Upper lobe of left lung (tissue), 6 donors: ENCODE measurements at regions not wholly inside any gene's neighbourhood (a gene's known extent, or its start where the extent isn't known, plus 50 kb on each side); places are given as distances from the start of the nearest gene placed in this dataset.

Source experiments
- ATAC-seq, 2 donors: fragments of 200-7000 bp; cut with Tn5 transposase; one replicate each; pipeline ENCODE4 v1.9.1; 2022; ENCODE audit warnings: mild to moderate bottlenecking in 2 of 2, moderate library complexity in 2 of 2; ENCODE audit not compliant: low FRiP score in 2 of 2
- DNase-seq, 2 donors: peaks; one replicate each; pipeline ENCODE4 v3.0.0-alpha.2; 2019 to 2020
- H3K27ac ChIP-seq, 4 donors: fragments of 200-600 bp; sonication (generic); one replicate each; pipeline ENCODE4 v1.5.1; 2016 to 2019
- H3K27me3 ChIP-seq, 4 donors: fragments of 200-600 bp; sonication (generic); one replicate each; pipeline ENCODE4 v1.5.1; 2017 to 2019
- H3K36me3 ChIP-seq, 4 donors: fragments of 200-600 bp; sonication (generic); one replicate each; pipeline ENCODE4 v1.5.1; 2016 to 2019
- H3K4me1 ChIP-seq, 4 donors: fragments of 200-600 bp; sonication (generic); one replicate each; pipeline ENCODE4 v1.5.1; 2018 to 2019
- H3K4me3 ChIP-seq, 4 donors: fragments of 200-600 bp; sonication (generic); one replicate each; pipeline ENCODE4 v1.5.1; 2017 to 2019; ENCODE audit warnings: mild to moderate bottlenecking in 2 of 4, moderate library complexity in 1 of 4
- H3K9me3 ChIP-seq, 4 donors: fragments of 200-600 bp; sonication (generic); one replicate each; pipeline ENCODE4 v1.5.1; 2018 to 2019
- EP300 ChIP-seq, 4 donors: sonication (generic); formaldehyde crosslinking; IDR thresholded peaks; one replicate each; pipeline ENCODE4 v1.5.1; 2017; ENCODE audit warnings: antibody characterized with exemption in 4 of 4, control low read depth in 2 of 4
- POLR2A ChIP-seq, 4 donors: fragments of 450-650 bp; IDR thresholded peaks; one replicate each; pipeline ENCODE4 v1.5.1; 2016 to 2017; ENCODE audit warnings: antibody characterized with exemption in 4 of 4, mild to moderate bottlenecking in 2 of 4
- POLR2AphosphoS5 ChIP-seq, 2 donors: sonication (generic); formaldehyde crosslinking; IDR thresholded peaks; one replicate each; pipeline ENCODE4 v1.5.1; 2017; ENCODE audit warnings: antibody characterized with exemption in 2 of 2
- WGBS, 2 donors: methylation state at CpG; one replicate each; pipeline ENCODE4 v1.1.5; 2017 to 2018; 5-methylcytosine and 5-hydroxymethylcytosine counted together
- TF ChIP-seq, protein P1 (sequence below), 6 experiments: fragments of 450-650 bp in 4 of 6; fragments of 200-600 bp in 2 of 6; sonication (generic) in 2 of 6; IDR thresholded peaks; one replicate each; pipeline ENCODE4 v1.5.1; 2016 to 2019; ENCODE audit warnings: antibody characterized with exemption in 6 of 6
- donor health status: DM: no; HTN: no; CAD: no; lungs with moderate emphysema.
- donor health status: DM: no; HTN: yes; CAD: no; lungs with severe emphysema.

DNA sequence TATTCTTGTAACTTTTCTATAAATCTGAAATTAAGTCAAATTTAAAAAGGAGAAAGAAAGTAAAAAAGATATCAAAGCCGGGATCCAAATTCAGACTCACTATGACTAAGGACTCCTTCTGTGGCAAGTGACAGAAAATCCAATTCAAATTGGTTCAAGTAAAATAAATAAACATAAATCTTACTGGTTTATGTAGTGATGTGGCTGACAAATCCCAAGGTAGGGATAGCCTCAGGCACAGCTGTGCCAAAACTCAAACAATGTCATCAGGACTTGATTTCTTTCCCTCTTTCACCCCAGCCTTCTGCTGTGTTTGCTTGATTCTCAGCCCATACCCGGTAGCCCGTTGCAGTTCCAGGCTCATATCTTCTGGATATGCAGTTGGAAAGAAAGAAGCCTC, 284.6 kb downstream of the SP3 start:
- H3K36me3 ChIP-seq, result no peaks in the 10 kb centered on the region
- H3K4me3 ChIP-seq, result no peak overlapping the region
- 83 to 86% methylated on average over 3 of the region's 3 CpGs for WGBS, 2 donors
- TF ChIP-seq, protein P1, sequence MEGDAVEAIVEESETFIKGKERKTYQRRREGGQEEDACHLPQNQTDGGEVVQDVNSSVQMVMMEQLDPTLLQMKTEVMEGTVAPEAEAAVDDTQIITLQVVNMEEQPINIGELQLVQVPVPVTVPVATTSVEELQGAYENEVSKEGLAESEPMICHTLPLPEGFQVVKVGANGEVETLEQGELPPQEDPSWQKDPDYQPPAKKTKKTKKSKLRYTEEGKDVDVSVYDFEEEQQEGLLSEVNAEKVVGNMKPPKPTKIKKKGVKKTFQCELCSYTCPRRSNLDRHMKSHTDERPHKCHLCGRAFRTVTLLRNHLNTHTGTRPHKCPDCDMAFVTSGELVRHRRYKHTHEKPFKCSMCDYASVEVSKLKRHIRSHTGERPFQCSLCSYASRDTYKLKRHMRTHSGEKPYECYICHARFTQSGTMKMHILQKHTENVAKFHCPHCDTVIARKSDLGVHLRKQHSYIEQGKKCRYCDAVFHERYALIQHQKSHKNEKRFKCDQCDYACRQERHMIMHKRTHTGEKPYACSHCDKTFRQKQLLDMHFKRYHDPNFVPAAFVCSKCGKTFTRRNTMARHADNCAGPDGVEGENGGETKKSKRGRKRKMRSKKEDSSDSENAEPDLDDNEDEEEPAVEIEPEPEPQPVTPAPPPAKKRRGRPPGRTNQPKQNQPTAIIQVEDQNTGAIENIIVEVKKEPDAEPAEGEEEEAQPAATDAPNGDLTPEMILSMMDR (IDR thresholded peaks at IDR 0.05), result no peak
- TF ChIP-seq POLR2AphosphoS5 (IDR thresholded peaks at IDR 0.05), result no peak
- no peak for TF ChIP-seq EP300 (IDR thresholded peaks at IDR 0.05)
- TF ChIP-seq POLR2A (IDR thresholded peaks at IDR 0.05), result no peak
- H3K4me1 ChIP-seq, result no peaks in the 10 kb centered on the region
- ATAC-seq (no peak), DNase-seq (no peak)
- H3K9me3 ChIP-seq, result peaks cover 0 to 11% (median 0%) of the 10 kb centered on the region in 4 donors
- H3K27ac ChIP-seq, result no peak overlapping the region
- no peaks in the 10 kb centered on the region for H3K27me3 ChIP-seq

DNA sequence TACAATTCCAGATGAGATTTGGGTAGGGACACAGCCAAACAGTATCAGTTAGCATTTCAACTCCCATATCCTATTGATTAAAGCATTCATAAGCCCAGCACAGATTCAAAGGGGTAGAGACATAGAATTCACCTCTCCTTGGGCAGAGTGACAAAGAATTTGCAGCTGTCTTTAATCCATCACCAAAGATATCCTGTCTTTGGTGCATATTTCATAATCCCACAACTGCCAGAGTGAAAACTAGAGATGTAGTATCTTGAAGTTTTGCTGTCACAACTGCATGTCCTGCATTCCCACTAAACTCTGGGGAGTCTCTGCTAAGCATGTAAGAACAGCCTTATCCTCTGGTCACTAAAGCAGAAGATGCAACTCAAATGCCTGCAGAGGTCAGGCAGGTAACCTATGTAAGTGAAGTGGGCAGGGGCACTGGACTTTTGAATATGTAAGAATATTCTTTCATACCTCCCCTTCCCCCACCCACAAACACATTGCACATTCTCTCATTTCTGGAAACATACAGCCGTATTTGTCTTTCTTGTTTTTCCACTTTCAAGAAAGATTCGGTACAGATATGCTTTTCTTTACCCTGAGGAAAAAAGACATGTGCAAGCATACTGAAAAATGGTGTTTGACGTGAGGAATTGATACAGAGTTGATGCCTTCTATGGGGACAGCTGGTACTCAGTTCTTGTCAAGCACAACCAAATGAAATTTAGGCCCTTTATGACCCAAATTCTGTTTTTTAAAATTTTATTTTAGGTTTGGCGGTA, 283.1 kb downstream of the SP3 start:
- no peak overlapping the region for H3K4me3 ChIP-seq
- peaks cover 0 to 11% (median 0%) of the 10 kb centered on the region in 4 donors for H3K9me3 ChIP-seq
- no peak for TF ChIP-seq POLR2AphosphoS5 (IDR thresholded peaks at IDR 0.05)
- DNase-seq, result no peak
- H3K27ac ChIP-seq, result no peak overlapping the region
- H3K4me1 ChIP-seq, result no peaks in the 10 kb centered on the region
- ATAC-seq, result no peak
- no peaks in the 10 kb centered on the region for H3K27me3 ChIP-seq
- 81 to 83% methylated on average over 4 of the region's 4 CpGs for WGBS, 2 donors
- H3K36me3 ChIP-seq, result no peaks in the 10 kb centered on the region

DNA sequence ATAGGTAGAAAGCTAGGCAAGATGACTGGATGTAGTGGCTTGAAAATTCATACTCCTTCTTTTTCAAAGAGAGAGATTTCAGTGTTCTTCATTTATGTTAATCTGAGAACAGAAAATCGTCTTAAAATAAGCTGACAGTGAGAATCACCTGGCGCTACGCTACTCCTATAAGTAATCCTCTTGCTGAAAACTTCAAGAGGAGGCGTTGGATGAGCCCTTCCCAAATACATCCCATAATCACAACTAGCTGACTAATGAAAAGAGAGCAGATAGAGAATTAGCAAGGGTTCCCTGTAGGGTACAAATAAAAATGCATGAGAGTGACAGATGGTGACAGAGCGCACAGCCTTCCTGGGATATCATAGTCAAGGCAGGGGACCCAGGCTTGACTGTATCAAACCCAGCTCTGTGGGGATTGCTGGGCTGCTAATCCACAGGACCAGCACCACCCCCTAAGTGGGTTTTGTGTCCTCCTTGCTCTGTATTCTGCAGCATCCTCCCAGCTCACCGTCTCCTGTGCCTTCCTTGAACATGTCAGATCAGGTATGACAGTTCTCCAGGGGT, 280.2 kb downstream of the SP3 start:
- no peaks in the 10 kb centered on the region for H3K4me1 ChIP-seq
- ATAC-seq, result no peak
- no peak for TF ChIP-seq EP300 (IDR thresholded peaks at IDR 0.05)
- TF ChIP-seq, protein P1 (IDR thresholded peaks at IDR 0.05), result no peak
- TF ChIP-seq POLR2AphosphoS5 (IDR thresholded peaks at IDR 0.05), result no peak
- TF ChIP-seq POLR2A (IDR thresholded peaks at IDR 0.05), result no peak
- DNase-seq, result no peak
- WGBS, 2 donors, result 90% methylated on average over 6 of the region's 6 CpGs
- no peaks in the 10 kb centered on the region for H3K27me3 ChIP-seq
- H3K36me3 ChIP-seq, result no peaks in the 10 kb centered on the region
- H3K27ac ChIP-seq, result no peak overlapping the region
- H3K9me3 ChIP-seq, result peaks cover 0 to 11% (median 0%) of the 10 kb centered on the region in 4 donors
- H3K4me3 ChIP-seq, result no peak overlapping the region

DNA sequence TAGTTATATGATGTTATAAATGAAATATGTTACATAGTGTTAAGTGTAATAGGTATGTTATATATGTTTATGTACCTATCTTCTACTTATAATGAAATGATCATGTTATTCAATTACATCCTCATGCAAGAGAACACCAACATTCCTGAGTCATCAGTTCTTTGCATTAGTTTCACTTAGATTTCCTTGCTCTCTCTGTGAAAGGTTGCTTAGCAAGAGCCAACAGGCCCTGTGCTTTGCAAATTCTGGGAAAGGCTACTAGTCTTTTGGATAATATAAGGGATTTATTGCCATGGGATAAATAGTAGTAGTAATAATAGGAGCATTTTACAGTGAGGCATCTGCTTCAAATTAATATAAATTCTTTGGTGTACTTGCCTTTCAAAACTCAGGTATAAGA, 274.8 kb downstream of the SP3 start:
- no peak for DNase-seq
- Histone ChIP-seq H3K9me3 (no peaks in the 10 kb centered on the region), H3K27ac (no peak overlapping the region), H3K27me3 (no peaks in the 10 kb centered on the region), H3K4me1 (no peaks in the 10 kb centered on the region), H3K4me3 (no peak overlapping the region), H3K36me3 (no peaks in the 10 kb centered on the region)
- ATAC-seq, result no peak
- TF ChIP-seq POLR2AphosphoS5 (IDR thresholded peaks at IDR 0.05), result no peak
- TF ChIP-seq, protein P1 (IDR thresholded peaks at IDR 0.05), result no peak
- no peak for TF ChIP-seq POLR2A (IDR thresholded peaks at IDR 0.05)
- no peak for TF ChIP-seq EP300 (IDR thresholded peaks at IDR 0.05)

DNA sequence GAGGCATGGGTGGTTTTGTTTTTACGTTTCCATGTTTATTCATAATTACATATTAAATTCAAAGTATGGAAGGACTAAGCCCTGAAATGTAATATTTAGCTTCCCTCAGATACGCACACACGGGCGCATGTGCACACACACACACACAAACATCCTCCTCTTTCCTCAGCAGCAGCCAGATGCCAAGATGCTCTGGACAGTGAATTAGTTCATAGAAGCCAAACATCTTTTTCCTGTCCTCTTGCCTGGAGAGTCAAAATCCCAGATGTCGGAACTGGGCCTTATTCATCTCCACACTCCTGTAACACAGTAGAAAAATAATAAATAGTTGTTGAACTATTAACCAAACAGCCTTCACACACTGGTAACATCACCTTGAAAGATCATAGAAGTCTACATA, 273.1 kb downstream of the SP3 start:
- 71 to 79% methylated on average over 5 of the region's 5 CpGs for WGBS, 2 donors
- TF ChIP-seq POLR2A (IDR thresholded peaks at IDR 0.05) (no peak), EP300 (IDR thresholded peaks at IDR 0.05) (no peak)
- H3K27ac ChIP-seq, result no peak overlapping the region
- H3K27me3 ChIP-seq, result no peaks in the 10 kb centered on the region
- no peaks in the 10 kb centered on the region for H3K4me1 ChIP-seq
- H3K36me3 ChIP-seq, result no peaks in the 10 kb centered on the region
- no peak overlapping the region for H3K4me3 ChIP-seq
- DNase-seq, result no peak
- no peaks in the 10 kb centered on the region for H3K9me3 ChIP-seq
- ATAC-seq, result no peak
